Muscle layer of colon (tissue), 2 donors: ENCODE measurements at regions not wholly inside any gene's neighbourhood (a gene's known extent, or its start where the extent isn't known, plus 50 kb on each side); places are given as distances from the start of the nearest gene placed in this dataset.

Source experiments
- H3K27ac ChIP-seq: one replicate; pipeline ENCODE4 v1.7.0; 2013; ENCODE audit warnings: low read depth, mild to moderate bottlenecking, low read length, moderate library complexity
- H3K27me3 ChIP-seq, 2 donors: one replicate each; pipeline ENCODE4 v1.7.0; 2013; ENCODE audit warnings: low read length in 2 of 2, mild to moderate bottlenecking in 2 of 2; ENCODE audit not compliant: insufficient read depth in 2 of 2, control insufficient read depth in 1 of 2
- H3K36me3 ChIP-seq: one replicate; pipeline ENCODE4 v1.7.0; 2013; ENCODE audit warnings: mild to moderate bottlenecking, low read length; ENCODE audit not compliant: insufficient read depth
- H3K4me1 ChIP-seq: one replicate; pipeline ENCODE4 v1.7.0; 2013; ENCODE audit warnings: mild to moderate bottlenecking, low read length; ENCODE audit not compliant: insufficient read depth
- H3K4me3 ChIP-seq, 2 donors: one replicate each; pipeline ENCODE4 v1.7.0; 2013; ENCODE audit warnings: low read length in 2 of 2, low read depth in 1 of 2, mild to moderate bottlenecking in 1 of 2, moderate library complexity in 1 of 2
- H3K9ac ChIP-seq: one replicate; pipeline ENCODE4 v1.7.0; 2013; ENCODE audit warnings: low read length
- H3K9me3 ChIP-seq: one replicate; pipeline ENCODE4 v1.7.0; 2013; ENCODE audit warnings: mild to moderate bottlenecking, low read length
- donor health status: abdominal sarcoma.
- donor health status: Adenocarcinoma of cecum.

DNA sequence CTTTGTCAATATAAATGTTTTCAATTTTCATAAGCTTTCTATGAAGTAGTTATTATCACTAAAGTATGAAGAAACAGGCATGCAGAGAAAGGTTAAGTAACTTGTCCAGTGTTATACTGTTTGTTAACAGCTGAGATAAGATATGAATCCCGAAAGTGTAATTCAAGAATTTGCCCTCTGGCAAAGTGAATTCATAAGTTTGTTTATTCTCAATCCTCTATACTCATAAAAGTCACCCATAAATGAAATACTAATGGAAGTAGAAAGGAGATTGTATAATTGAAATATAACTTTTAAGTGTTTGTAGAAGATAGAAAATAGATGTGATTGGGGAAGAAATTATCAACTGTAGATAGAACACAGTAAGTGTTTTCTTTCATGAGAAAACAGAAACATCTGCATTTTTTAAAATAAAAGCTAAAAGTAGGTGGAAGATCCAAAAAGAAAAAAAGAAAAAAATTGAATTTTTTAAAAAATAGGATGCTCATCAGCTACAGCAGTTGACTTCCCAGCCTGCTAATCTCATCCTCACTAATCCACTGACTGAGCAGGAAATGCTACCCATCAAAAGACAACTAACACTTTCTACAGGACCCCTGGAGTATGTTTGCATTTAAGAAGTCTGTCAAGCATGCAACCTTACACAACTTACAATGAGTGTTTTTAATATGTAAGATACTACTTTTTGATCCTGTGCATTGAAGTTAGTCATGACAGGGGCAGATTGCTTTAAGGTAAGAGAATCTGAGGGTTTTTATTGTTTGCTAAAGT lies 878.1 kb downstream of the SI start:
- no peak overlapping the region for H3K9ac ChIP-seq
- no peak overlapping the region for H3K4me3 ChIP-seq
- no peaks in the 10 kb centered on the region for H3K4me1 ChIP-seq
- H3K27ac ChIP-seq = no peak overlapping the region
- no peaks in the 10 kb centered on the region for H3K27me3 ChIP-seq
- H3K36me3 ChIP-seq = no peaks in the 10 kb centered on the region
- H3K9me3 ChIP-seq = no peaks in the 10 kb centered on the region

DNA sequence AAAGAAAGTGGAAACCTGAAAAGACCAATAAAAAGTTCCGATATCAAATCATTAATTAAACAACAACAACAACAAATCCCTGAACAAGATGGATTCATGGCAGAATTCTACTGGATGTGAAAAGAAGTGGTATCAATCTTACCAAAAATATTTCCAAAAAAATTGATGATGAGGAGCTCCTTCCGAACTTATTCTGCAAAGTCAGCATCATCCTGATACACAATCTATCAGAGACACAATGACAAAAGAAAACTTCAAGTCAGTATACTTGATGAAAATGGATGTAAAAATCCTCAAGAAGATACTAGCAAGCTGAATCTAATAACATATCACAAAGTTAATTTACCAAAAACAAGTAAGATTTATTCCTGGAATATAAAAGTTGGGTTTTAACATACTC lies 881.8 kb downstream of the SI start:
- Histone ChIP-seq H3K4me3 (no peak overlapping the region), H3K27ac (no peak overlapping the region), H3K27me3 (no peaks in the 10 kb centered on the region), H3K36me3 (no peaks in the 10 kb centered on the region), H3K4me1 (no peaks in the 10 kb centered on the region), H3K9me3 (no peaks in the 10 kb centered on the region), H3K9ac (no peak overlapping the region)

DNA sequence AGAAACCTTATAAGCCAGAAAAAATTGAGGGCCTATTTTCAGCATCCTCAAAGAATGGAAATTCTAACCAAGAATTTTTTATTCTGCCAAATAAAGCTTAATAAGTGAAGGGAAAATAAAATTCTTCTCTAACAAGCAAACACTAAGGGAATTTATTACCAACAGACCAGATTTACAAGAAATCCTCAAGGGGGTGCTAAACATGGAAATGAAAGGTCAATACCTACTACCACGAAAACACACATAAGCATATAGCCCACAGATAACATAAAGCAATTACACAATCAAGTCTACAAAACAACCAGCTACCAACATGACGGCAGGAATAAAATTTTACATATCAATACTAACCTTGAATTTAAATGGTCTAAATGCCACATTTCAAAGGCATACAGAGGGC lies 883.5 kb downstream of the SI start:
- Histone ChIP-seq H3K36me3 (no peaks in the 10 kb centered on the region), H3K9me3 (no peaks in the 10 kb centered on the region), H3K9ac (no peak overlapping the region), H3K4me3 (no peak overlapping the region), H3K4me1 (no peaks in the 10 kb centered on the region), H3K27ac (no peak overlapping the region), H3K27me3 (no peaks in the 10 kb centered on the region)

DNA sequence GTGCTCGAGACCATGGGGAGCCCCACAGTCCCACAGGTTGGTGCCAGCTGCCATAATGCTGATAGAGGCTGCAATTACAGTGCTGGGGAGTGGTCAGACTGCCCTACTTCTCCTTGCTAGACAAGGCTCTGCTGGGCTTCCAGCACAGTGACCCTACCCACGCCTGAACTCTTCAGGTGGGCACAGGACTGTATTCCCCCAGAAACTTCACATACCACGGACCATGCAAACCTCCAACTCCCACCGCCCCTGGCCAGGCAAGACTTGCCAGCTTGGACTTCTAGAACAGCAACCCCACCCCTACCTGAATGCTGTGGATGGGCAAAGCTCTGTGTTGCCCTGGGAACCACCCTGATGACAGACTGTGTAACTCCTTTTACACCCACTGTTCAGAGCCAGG lies 885.3 kb downstream of the SI start:
- H3K4me3 ChIP-seq = no peak overlapping the region
- no peak overlapping the region for H3K27ac ChIP-seq
- no peaks in the 10 kb centered on the region for H3K9me3 ChIP-seq
- H3K36me3 ChIP-seq = no peaks in the 10 kb centered on the region
- no peak overlapping the region for H3K9ac ChIP-seq
- no peaks in the 10 kb centered on the region for H3K27me3 ChIP-seq
- no peaks in the 10 kb centered on the region for H3K4me1 ChIP-seq

DNA sequence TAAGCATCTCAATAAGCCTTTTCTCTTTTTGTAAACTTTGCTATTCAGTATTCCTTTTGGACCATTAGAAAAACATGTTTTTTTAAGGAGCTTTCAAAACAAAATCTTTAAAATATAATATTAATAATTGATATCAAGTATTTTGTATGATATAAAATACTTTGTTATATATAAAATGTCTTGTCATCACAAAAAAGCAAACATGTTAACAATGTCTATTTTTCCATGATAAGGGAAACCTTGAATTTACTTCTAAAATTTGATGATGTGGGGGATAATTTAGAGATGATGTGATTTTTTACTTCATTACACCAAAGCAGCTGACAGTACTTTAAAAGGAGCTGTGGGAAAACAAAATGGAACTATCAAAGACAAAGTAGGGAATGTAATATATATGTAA lies 887.7 kb downstream of the SI start:
- Histone ChIP-seq H3K27me3 (no peaks in the 10 kb centered on the region), H3K4me3 (no peak overlapping the region), H3K9me3 (no peaks in the 10 kb centered on the region), H3K9ac (no peak overlapping the region), H3K36me3 (no peaks in the 10 kb centered on the region), H3K27ac (no peak overlapping the region), H3K4me1 (no peaks in the 10 kb centered on the region)

DNA sequence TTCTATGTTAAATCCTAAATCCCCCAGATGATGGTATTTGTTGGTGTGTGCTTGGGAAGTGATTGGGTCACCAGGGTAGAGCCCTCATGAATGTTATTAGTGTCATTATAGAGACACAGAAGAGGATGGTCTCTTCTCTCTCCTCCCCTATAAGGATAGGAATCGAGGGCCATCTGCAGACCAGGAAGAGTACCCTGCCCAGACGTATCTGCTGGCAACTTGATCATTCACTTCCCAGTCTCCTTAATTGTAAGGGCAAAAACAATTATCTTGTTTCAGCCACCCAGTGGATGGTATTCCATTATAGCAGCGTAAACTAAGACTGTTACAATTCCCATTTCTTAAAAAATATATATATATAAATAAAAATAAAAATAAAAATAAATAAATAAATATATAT lies 892.2 kb downstream of the SI start:
- no peaks in the 10 kb centered on the region for H3K4me1 ChIP-seq
- H3K36me3 ChIP-seq = no peaks in the 10 kb centered on the region
- no peak overlapping the region for H3K27ac ChIP-seq

DNA sequence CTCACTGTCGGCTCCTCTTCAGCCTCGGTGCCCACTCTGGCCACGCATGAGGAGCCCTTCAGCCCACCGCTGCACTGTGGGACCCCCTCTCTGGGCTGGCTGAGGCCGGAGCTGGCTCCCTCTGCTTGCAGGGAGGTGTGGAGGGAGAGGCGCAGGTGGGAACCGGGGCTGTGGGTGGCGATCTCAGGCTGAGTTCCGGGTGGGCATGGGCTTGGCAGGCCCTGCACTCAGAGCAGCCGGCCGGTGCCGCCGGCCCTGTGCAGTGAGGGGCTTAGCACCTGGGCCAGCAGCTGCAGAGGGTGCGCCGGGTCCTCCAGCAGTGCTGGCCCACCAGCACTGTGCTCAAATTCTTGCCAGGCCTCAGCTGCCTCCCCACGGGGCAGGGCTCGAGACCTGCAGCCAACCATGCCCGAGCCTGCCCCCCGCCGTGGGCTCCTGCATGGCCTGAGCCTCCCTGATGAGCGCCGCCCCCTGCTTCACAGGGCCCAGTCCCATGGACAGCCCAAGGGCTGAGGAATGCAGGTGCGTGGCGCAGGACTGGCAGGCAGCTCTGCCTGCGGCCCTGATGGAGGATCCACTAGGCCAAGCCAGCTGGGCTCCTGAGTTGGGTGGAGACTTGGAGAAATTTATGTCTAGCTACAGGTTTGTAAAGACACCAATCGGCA lies 899.1 kb downstream of the SI start:
- H3K4me1 ChIP-seq = no peaks in the 10 kb centered on the region
- no peak overlapping the region for H3K4me3 ChIP-seq
- H3K36me3 ChIP-seq = no peaks in the 10 kb centered on the region
- no peak overlapping the region for H3K9ac ChIP-seq
- no peaks in the 10 kb centered on the region for H3K9me3 ChIP-seq
- H3K27me3 ChIP-seq = no peaks in the 10 kb centered on the region
- no peak overlapping the region for H3K27ac ChIP-seq

More for the DNA sequence above, 892.2 kb downstream of the SI start:
- H3K9ac ChIP-seq = no peak overlapping the region
- no peak overlapping the region for H3K4me3 ChIP-seq
- H3K27me3 ChIP-seq = no peaks in the 10 kb centered on the region
- no peaks in the 10 kb centered on the region for H3K9me3 ChIP-seq

DNA sequence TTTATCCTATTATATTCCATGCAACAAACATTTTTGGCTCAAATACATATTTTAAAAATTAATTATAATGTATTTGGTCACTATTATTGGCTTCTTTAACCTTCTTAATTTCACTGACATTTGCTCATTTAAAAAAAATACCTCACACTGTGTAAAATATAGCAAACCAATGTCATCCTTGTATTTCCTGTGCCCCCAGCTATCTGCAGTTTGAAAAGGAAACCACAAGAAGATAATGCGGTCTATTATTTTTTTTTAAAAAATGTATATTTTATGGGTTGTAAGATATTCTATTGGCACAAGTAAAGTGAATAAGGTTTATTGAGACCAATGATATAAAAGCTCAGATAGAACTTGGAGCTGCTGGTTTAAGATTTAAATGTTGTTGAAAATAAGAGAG lies 904.2 kb downstream of the SI start:
- Histone ChIP-seq H3K4me3 (no peak overlapping the region), H3K27ac (no peak overlapping the region), H3K27me3 (no peaks in the 10 kb centered on the region), H3K9ac (no peak overlapping the region), H3K36me3 (no peaks in the 10 kb centered on the region), H3K9me3 (no peaks in the 10 kb centered on the region), H3K4me1 (no peaks in the 10 kb centered on the region)

DNA sequence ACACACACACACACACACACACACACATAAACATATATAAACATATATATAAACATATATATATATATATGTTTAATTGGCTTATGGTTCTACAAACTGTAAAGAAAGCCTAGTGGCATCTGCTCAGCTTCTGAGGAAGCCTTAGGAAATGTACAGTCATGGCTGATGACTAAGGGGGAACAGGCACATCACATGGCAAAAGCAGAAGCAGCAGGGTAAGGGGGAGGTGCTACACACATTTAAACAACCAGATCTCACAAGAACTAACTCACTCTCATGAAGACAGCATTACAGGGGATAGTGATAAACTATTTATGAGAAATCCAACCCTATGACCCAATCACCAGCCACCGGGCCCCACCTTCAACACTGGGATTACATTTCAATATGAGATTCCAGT lies 922.9 kb downstream of the SI start:
- Histone ChIP-seq H3K27me3 (no peaks in the 10 kb centered on the region), H3K36me3 (no peaks in the 10 kb centered on the region), H3K27ac (no peak overlapping the region), H3K9me3 (no peaks in the 10 kb centered on the region), H3K4me1 (no peaks in the 10 kb centered on the region), H3K9ac (no peak overlapping the region), H3K4me3 (no peak overlapping the region)

DNA sequence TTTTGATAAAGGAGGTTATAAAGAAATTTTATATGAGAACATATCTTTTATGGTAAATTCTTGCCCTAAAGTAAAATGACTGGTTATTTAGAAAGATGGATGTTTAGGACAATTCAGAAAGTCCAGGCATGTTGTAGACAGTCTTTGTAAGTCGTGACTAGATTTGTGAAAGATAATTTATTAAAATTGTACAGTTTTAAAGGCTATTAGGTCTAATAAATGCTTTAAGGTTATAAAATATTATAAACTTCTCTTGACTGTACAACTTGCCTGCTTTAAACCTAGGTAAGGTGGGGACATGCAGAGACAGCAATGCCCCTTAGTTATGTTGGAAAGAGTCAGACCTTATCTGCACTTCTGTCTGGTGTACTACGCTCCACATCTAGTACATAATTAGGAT lies 933.5 kb downstream of the SI start:
- Histone ChIP-seq H3K9ac (no peak overlapping the region), H3K4me3 (no peak overlapping the region), H3K4me1 (no peaks in the 10 kb centered on the region), H3K9me3 (no peaks in the 10 kb centered on the region), H3K36me3 (no peaks in the 10 kb centered on the region), H3K27ac (no peak overlapping the region), H3K27me3 (no peaks in the 10 kb centered on the region)

DNA sequence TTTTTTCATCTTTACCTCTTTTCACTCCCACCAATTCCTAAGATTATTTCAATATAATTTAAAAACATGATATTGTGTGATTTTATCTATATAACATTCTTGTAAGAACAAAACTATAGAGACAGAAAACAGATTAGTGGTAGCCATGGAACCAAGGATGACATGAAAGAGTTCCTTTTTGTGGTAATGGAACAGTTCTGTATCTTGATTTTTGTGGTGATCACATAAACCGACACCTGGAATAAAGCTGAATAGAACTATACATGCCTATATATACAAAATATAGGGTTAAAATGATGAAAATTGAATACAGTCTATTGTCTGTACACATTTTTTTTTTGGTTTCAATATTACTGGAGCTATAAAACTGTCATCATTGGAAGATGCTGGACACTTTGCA lies 945.4 kb downstream of the SI start:
- H3K9ac ChIP-seq = no peak overlapping the region
- no peak overlapping the region for H3K4me3 ChIP-seq
- H3K36me3 ChIP-seq = no peaks in the 10 kb centered on the region
- no peaks in the 10 kb centered on the region for H3K27me3 ChIP-seq
- H3K27ac ChIP-seq = no peak overlapping the region
- H3K4me1 ChIP-seq = no peaks in the 10 kb centered on the region
- H3K9me3 ChIP-seq = no peaks in the 10 kb centered on the region
